HUDEP-2 (cell line): ENCODE measurements at regions not wholly inside any gene's neighbourhood (a gene's known extent, or its start where the extent isn't known, plus 50 kb on each side); places are given as distances from the start of the nearest gene placed in this dataset.
A peak's percentile ranks its signal among the peaks of the same experiment; 100 is the strongest.

Experiments
- DNase-seq, 76 experiments: peaks; one replicate each; lab custom pipeline; 2025; ENCODE audit not compliant: unreplicated experiment in 76 of 76; lab: John Stamatoyannopoulos, UW

DNA sequence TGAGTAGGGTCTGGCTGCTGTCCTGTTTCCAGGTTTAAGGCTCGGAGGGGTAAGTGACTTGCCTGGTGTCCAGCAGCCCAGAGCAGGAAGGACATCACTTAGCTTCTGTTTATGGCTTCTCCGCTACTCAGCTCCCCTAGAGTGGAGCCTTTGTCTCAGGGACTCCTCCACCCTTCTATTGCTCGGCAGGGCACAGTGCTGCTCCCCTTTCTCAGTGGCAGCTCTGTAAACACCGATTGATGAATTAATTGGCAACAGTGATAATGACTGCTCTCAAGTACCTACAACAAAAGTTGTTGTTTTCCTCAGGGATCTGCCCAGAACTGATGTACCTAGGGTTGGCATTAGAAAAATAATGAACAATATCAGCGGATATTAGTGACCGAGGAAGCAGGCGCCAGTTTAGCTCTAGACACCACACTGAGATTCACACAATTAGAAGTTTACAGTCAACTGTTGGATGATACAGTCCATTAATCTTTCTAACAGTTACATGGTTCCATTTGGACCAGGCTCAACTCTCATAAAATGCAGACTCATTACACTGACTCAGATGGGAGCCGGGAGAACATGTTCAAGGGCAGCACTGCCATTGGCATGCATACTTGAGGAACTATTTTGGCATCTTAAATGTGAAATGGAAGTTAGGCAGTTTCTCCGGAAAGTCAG lies 265.7 kb downstream of the MTX2 start:
- DNase-seq = no peak

- no peak for DNase-seq
Observed at GRCh38 chr2:176535467-176536113, 266.3 kb downstream of the MTX2 start.

DNA sequence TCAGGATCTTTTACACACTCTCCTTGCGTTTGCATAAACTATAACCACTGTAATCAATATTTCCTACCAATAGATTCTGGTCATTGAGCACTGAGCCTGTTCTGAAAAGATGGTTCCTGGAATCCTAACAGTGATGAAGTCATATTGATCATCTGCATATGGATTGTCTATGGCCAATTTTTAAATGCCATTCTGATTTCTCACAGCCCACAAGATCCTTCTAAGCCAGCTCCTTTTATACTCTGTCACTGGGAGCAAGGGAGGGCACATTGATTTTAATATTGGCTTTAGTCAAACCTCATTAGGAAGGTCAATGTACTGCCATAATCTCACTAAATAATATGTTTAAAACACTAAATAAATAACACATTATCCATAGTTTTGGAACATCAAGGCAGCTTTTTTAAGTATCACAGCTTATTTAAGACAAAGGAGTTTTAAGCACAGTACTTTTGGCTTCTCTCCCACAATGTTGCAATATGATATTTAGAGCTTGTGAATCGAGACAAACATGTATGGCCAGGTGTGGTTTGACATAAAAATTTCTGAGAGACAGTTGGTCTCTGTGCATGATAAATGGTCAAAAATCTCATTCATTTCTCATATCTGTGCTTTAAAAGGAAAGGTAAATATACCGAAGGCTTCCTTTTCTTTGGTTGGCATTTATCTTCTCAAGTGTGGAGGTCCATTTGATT lies 267.3 kb downstream of the MTX2 start:
- DNase-seq = no peak

DNA sequence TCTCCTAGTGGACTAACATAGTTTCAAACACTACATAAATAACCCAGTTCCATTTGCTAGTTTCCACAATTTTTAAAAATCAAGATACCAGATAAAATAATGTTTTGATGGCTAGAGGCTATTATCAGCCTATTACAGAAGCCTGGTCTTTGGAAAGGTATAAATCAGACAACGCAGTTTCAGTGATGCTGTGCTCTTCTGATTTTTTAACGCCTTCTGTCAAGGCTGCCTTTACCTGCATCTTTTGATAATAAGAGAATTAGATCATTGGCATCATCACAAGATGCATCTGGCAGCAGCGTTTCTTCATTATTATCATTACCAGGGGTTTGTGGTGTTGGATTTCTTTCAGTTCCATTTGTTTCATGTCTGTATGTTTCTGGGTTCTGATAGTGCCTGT lies 268.7 kb downstream of the MTX2 start:
- DNase-seq = no peak

DNA sequence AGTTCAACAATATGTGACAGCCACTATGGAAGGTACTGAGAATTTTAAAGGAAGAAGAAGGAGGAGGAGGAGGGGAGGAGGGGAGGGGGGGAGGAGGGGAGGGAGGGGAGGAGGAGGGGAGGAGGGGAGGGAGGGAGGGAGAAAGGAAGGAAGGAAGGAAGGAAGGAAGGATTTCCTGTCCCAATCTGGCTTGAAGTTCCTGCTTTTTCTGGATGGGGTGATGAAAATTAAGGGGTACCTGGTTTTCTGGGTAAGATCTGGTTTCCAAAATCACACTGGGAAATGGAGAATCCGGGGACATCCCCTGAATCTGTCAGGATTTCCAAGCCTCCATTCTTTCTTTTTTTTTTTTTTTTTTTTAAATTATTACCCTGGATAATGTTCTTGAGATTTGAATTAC lies 271.8 kb downstream of the MTX2 start:
- DNase-seq = no peak

DNA sequence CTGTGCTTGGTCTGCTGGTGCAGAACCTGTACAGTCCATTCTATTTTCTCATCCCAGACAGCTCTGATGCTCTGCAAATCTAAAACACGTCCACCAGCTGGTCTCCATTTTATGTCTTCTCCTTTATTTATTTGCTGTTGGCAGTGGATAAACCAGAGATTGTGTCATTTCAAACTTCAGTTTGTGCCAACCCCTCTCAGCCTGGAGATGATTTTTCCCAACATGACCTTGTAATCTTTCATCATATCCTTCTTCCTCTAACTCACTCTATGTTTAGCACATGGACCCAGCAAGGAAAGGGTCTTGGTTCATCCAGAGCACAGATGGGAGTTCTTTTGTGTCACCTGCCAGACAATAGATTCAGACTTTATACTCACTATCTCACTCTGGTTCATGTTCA lies 273.2 kb downstream of the MTX2 start:
- DNase-seq = no peak

DNA sequence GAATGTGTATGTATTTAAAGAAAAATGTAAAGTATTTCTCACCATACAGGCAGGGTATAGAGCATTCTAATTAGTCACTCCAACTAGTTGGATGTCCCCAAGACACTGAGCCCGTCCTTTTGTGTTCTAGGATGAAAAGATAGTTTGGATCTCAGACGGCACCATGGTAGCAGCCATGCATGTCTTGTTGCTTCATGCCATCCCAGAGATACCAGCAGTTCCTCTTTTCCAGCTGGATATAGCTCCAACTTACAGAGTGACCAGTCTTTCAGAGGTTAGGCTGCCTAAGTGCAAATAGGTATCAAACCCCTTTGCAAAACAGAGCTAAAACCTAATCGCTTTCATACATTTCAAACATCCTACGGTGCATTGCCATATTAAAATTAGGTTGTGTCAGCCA lies 275.3 kb downstream of the MTX2 start:
- no peak for DNase-seq

DNA sequence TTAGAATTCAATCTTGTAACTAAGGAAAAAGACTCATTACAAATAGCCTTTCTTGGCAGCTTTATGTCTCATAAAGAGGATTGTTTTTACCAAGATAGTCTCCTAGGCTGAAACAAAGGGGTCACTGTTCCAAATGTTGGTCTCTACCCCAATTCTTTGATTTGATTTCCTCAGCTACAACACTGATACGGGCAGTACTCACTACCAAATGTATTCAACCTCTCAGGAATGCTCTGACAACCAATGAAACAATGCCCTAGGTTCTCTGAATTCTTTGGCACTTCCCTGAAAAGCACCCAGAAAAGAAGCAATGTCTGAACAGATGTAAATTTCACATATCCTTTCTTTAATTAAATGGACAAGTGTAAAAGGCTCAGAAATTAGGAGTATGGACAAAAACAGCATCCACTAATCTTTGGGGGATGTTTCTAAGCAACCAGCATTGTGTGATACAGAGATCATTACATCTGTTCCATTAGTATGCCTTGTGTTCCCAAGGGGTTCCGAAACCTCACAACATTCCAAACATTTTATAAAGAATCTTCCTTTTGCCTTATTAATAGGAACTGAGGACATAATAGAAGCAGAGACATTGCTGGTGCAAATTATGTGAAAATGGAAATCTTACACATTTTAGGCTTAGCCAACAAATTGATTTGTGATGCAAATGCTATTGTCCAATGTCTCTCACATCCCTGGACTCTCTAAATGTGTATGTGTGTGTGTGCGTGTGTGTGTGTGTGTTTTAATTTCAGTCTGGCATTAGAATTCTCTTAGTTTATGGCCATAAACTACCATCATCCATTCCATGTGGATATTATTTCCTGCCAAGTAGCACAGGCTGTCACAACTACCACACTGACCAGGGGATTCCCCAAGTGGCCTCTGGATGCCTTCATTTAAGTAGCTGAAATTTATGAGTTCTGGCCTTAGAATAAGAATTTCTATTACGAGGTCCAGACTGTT lies 276.0 kb downstream of the MTX2 start:
- DNase-seq = no peak

GRCh38 chr2:176546550-176546949 lies 277.3 kb downstream of the MTX2 start:
- DNase-seq = no peak

- DNase-seq = no peak
Observed at GRCh38 chr2:176552501-176553135, 283.4 kb downstream of the MTX2 start.

GRCh38 chr2:176553685-176554100 lies 284.5 kb downstream of the MTX2 start:
- peak in 43 of 76 experiments; percentile 1 to 53 (median 17) for DNase-seq

GRCh38 chr2:176554101-176555048 lies 285.1 kb downstream of the MTX2 start:
- DNase-seq = peak in 24 of 76 experiments; percentile 1 to 44 (median 16)

DNA sequence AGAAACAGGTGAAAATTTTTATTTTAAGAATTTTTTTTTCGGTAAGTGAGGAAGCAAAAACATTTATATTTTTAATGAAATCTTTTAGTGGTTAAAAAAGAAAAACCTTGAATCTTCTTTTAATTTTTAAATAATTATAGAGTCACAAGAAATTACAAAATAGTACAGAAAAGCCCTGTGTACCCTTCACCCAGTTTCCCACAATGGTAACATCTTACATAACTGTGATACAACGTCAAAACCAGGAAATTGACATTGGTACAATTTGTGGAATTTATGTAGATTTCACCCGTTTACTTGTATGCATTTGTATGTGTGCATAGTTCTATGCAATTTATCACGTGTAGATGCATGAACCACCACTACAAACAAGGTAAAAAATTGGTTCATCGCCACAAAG lies 285.9 kb downstream of the MTX2 start:
- no peak for DNase-seq

DNA sequence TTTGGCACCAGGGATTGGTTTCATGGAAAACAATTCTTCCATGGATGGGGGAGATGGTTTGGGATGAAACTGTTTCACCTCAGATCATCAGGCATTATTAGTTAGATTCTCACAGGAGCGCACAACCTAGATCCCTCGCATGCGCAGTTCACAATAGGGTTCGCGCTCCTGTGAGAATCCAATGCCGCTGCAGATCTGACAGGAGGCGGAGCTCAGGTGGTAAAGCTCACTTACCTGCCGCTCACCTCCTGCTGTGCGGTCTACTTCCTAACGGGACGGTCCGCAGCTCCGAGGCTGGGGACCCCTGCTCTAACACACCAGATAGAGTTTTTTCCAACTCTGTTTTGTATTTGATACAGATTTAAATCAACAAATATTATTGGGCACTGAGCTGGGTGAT lies 286.5 kb downstream of the MTX2 start:
- DNase-seq = no peak

- no peak for DNase-seq
Observed at GRCh38 chr2:176556373-176556772, 287.1 kb downstream of the MTX2 start.

GRCh38 chr2:176557821-176558220 lies 288.6 kb downstream of the MTX2 start:
- no peak for DNase-seq

DNA sequence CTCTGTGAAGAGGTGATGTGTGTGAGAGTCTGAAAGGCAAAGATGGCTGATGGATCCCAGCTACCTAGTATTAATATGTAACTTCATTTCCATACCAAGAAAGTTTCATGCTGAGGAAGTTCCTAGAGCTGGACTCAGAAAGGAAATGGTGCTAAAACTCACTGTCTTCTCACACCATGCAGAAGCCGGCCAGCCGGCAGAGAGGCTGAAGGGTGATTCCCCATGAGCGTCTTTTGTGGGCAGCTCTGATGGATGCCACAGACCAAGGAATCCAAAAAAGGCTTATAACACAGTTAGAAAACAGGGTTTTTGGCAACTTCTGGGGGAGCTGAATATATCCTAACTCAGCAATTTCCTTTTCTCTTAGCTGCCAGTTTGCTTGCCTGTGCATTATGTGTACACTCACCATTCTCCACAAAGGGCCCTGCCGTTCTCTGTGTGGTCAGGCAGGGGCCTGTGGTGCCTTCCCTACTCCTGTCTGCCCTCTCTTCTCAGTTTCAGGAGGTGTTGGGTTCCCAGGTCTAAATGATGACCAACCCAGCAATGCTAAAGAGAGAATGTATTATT lies 289.4 kb downstream of the MTX2 start:
- no peak for DNase-seq

DNA sequence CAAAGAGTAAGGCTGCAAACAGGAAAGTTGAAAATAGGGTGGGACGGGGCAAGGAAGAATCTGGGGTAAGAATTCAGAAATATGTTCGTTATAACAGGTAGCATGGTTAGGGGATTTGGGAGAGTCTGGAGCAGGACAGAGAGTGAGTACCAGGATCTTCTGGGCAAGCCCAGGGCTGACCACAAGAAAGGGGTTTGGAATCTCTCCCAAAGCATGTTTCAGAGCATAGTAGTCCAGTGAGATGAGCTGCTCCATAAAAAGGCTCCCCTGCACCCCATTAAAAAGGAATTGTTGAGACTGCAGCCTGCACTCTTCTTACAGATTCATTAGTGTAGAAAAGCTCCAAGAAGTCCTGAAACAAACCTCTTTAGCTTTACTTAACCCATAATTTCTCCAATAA lies 291.1 kb downstream of the MTX2 start:
- DNase-seq = no peak

DNA sequence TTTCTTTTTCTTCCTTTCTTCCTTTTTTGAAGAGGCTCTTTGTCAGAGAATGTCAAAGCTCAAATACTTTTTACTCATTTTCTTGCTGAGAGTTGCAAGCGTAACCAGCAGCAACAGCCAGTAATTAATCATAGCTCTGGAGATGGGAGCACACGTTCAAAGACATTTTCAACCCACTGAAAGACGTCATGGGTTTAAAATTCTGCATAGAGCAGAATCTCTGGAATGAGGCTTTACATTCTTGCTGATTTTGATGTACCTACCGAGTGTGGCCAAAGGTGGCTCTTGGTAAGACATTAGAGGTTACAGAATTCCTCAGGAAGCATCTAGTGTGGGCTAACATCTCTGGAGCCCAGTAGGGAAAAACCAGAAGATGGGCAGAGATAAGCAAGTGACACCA lies 292.5 kb downstream of the MTX2 start:
- DNase-seq = no peak
